ENCODE measurements at regions not wholly inside any gene's neighbourhood (a gene's known extent, or its start where the extent isn't known, plus 50 kb on each side); places are given as distances from the start of the nearest gene placed in this dataset.
"Not testable (repeated sequence)": the region's sequence is repeated elsewhere in the genome, so short reads cannot be mapped to it uniquely, and the experiment has no call there.

GRCh38 chr3:43838877-43839276, 148.1 kb downstream of the ABHD5 start:
- no peak for DNase-seq

DNA sequence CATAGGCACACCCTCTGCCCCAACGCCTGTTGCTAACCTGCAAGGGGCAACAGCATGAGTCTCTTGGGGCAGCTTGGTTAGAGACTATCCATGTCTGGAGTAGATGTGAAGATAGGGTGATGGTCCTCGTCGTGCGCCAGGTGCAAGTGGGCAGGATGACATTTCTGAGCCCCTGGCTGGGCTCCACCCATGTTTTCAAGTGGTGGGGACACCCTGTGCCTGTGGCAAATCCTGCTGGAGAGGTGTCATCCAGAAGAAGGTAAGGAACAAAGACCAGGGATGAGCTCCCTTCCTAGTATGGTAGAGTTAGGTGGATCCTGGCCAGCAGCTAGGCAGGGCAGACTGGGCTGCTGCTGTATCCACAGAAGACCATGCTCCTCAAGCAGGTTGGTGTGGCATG, 152.6 kb downstream of the ABHD5 start:
- no peak for DNase-seq

GRCh38 chr3:43844757-43845156, 154.0 kb downstream of the ABHD5 start:
- DNase-seq: no peak

DNA sequence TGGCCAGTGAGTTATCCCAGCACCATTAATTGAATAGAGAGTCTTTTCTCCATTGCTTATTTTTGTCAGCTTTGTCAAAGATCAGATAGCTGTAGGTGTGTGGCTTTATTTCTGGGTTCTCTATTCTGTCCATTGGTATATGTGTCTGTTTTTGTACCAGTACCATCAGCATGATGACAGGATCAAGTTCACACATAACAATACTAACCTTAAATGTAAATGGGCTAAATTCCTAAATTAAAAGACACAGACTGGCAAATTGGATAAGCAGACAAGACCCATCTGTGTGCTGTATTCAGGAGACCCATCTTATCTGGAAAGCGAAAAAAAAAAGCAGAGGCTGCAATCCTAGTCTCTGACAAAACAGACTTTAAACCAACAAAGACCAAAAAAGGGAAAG, 154.8 kb downstream of the ABHD5 start:
- DNase-seq: not testable (repeated sequence)

DNA sequence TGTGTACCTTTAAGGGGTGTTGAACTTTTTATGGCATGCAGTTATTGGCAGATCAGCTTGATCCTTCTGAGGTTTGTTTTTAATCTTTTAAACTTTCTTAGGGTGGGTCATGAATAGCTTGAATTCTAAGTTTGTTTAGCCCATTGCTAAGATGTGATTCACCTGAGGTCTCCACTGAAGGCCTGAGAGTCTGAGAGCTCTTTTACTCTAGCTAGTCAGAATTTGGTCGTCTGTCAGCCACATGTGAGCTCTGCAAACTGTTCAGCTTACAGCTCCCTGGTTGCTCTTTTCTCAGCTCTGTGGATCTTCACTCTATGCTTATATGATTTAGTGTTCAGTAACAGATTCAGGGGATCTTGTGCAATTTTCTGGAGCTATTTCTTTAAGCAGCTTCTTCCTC, 161.3 kb downstream of the ABHD5 start:
- no peak for DNase-seq

- DNase-seq: no peak
These were observed 163.5 kb downstream of the ABHD5 start for GRCh38 chr3:43854283-43854682.

GRCh38 chr3:43854916-43855315, 164.2 kb downstream of the ABHD5 start:
- DNase-seq: no peak

DNA sequence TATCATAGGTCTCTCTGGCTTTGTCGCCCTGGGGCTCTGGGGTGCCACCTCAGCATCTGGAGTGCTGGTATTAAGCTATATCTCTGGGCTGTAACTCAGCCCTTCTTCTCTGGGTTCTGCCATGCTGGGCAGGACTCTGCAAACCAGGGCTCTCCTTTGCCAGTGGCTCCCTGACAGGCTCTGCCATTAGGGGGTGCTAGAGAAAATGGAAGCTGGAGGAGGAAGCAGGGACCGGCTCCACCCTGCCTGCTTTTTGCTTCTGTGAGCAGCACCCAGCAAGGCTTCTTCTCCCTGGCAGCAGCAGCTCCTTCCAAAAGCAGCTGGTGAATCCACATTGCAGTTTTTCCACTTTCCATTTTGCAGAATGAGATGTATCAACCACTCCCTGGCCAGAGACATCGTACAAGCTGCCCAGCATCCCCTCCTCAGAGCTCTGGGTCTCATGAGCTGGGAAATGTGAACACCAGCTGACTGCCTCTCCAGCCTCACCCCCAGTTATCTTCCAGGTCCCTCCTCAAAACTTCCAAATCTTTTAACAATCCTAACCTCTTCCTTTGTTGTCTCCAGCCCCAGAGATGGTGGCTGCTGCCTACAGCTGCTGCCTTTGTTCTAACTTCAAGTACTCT, 165.0 kb downstream of the ABHD5 start:
- DNase-seq: peak; percentile 10

DNA sequence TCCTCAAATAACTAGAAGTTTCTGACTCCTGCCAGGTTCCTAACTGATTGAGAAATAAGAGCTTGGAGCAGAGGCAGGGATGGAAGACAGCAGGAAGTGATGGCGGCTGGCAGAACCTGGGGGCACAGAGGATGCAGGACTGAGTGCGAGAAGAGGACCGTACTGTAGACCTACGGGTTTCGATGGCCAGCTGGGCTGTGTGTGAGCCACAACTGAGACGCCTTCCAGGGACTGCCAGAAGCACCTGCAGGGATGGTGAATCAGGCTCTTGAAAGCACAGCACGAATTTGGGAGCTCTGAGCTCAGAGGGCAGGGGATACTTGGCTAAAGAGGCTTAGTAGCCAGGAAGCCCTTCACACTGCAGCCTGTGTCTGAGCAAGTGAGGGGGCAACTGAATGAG, 165.6 kb downstream of the ABHD5 start:
- DNase-seq: no peak

DNA sequence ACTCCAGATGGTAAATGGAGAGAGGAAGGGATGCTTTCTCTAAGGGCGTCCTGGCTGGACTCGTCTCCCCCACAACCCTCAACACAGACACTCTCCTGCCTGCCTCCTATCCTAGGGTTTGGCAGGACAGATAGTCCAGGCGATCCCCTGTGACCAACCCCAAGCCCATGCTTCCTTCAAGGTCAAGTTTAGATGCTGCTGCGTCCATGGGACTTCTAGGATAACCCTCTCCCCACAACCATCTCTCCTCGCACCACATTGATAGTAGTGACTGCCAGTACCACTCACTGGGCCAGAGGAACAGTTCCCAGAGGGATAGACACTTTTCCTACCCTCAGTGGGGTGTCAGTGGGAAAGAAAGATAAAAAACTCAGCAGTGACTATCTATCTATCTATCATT, 166.0 kb downstream of the ABHD5 start:
- DNase-seq: no peak

GRCh38 chr3:43857361-43858293, 166.9 kb downstream of the ABHD5 start:
- DNase-seq: no peak

GRCh38 chr3:43858294-43858701, 167.6 kb downstream of the ABHD5 start:
- no peak for DNase-seq

- DNase-seq: no peak
These were observed 169.0 kb downstream of the ABHD5 start for GRCh38 chr3:43859766-43860165.

- no peak for DNase-seq
These were observed 170.9 kb downstream of the ABHD5 start for GRCh38 chr3:43861635-43862034.

DNA sequence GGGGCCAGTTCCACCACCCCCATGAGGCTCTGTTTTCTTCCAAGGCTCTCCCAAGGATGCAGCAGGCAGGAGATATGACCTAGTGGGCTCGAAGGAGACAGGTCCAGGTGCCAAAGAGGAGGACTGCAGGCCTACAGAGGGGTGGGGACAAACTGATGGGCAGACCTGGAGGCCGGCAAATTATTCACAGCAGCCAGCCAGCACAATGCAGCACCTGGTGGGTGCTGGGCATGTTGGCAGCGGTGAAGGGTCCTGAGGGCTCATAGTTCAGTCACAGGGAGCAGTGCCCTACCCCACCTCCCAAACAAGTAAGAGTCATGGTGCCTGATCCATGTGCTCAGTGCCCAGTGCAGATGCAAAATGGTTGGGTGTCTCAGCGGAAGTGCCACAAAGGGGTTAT, 171.7 kb downstream of the ABHD5 start:
- DNase-seq: no peak

- no peak for DNase-seq
These were observed 172.5 kb downstream of the ABHD5 start for GRCh38 chr3:43862992-43863805.

GRCh38 chr3:43863966-43864933, 173.5 kb downstream of the ABHD5 start:
- DNase-seq: no peak

DNA sequence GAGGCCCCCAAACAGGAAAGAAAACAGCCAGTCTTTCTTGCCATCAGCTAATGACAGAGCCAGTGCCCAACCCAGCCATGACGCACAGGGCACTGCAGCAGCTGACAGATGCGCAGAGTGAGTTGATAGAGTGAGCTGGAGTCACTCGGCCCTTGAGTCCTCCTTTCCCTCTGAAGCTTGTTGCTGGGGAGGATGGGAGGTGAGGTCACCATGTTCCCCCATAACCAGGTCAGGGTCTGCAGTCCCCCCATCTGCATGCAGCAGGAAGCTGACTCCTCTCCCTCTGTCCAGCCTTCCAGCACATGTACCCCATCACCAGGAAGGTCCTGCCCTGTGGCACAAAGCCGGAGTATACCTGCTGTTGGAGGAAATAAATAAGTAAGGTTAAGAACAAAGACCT, 174.6 kb downstream of the ABHD5 start:
- no peak for DNase-seq

DNA sequence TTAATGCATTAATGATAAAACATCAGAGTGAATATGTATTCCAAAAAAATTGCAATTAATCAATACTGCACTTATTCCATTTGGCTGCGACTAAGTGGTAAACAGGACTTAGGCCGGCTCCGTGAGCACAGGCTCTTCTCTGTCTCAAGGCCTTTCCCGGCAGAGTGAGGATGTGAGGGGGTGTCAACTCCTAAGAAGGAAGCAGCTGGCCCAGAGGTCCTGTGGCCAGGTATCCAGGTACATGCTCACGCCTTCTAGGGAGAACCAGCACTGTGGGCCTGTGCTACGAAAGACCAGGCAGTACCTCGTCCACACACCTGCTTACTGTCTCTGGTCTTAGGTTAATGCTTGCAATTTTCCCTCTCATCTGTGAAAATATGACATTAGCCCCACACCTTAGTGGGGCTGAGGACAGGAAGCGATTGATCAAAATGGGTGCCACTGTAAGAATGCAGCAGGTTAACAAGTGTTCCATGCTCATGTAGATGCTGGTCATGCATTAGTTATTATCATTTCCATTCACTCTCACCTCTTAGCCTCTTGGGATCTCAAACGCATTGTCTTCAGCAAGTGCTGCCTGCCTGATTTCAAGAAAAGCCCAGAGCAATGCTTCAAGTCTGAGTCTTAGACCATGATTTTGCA, 175.3 kb downstream of the ABHD5 start:
- DNase-seq: no peak

- no peak for DNase-seq
These were observed 176.0 kb downstream of the ABHD5 start for GRCh38 chr3:43866529-43867353.

Measured in activated T-cell treated with anti-CD3 and anti-CD28 coated beads for 4 hours (primary cell).